ENCODE measurements at regions not wholly inside any gene's neighbourhood (a gene's known extent, or its start where the extent isn't known, plus 50 kb on each side); places are given as distances from the start of the nearest gene placed in this dataset.

- TF ChIP-seq CTCF (IDR thresholded peaks at IDR 0.05; ENCODE audit: insufficient read depth, low read length, poor library complexity, severe bottlenecking), result no peak
- H3K9me2 ChIP-seq (replicated peaks; ENCODE audit: insufficient read depth, low read length), result no peaks in the 10 kb centered on the region
- peaks cover 10% of the 10 kb centered on the region; the same call in 1 of the 2 replicates for H3K9me3 ChIP-seq (ENCODE audit: insufficient read depth, low read length)
- H3K27me3 ChIP-seq (ENCODE audit: low read length), result no peaks in the 10 kb centered on the region
- H2AFZ ChIP-seq (ENCODE audit: low read depth, low read length, severe bottlenecking), result peak overlapping the region; percentile 9
- no peak overlapping the region for H3K27ac ChIP-seq (ENCODE audit: low read depth, low read length)
- H3K36me3 ChIP-seq (ENCODE audit: low read length), result no peaks in the 10 kb centered on the region
- H3K9ac ChIP-seq (ENCODE audit: low read length), result no peak overlapping the region
- H3K4me2 ChIP-seq (ENCODE audit: low read depth, low read length, poor library complexity, severe bottlenecking), result no peak overlapping the region
- H3K79me2 ChIP-seq (ENCODE audit: insufficient read depth, low read length), result no peaks in the 10 kb centered on the region
- no peak overlapping the region for H3K4me3 ChIP-seq (ENCODE audit: insufficient read depth, low read length, poor library complexity, severe bottlenecking)
- no peaks in the 10 kb centered on the region for H4K20me1 ChIP-seq (ENCODE audit: low read depth, low read length)
- H3F3A ChIP-seq (ENCODE audit: insufficient read depth), result no peaks in the 10 kb centered on the region
Measured at GRCh38 chr13:61756031-61756430, 340.4 kb upstream of the PCDH20 start.

- H3K9ac ChIP-seq (ENCODE audit: low read length), result no peak overlapping the region
- no peak overlapping the region for H3K27ac ChIP-seq (ENCODE audit: low read depth, low read length)
- H3K79me2 ChIP-seq (ENCODE audit: insufficient read depth, low read length), result no peaks in the 10 kb centered on the region
- H3K27me3 ChIP-seq (ENCODE audit: low read length), result no peaks in the 10 kb centered on the region
- H3K9me3 ChIP-seq (ENCODE audit: insufficient read depth, low read length), result no peaks in the 10 kb centered on the region; the same call in 1 of the 2 replicates
- no peak overlapping the region for H2AFZ ChIP-seq (ENCODE audit: low read depth, low read length, severe bottlenecking)
- no peak overlapping the region for H3K4me3 ChIP-seq (ENCODE audit: insufficient read depth, low read length, poor library complexity, severe bottlenecking)
- H3K9me2 ChIP-seq (replicated peaks; ENCODE audit: insufficient read depth, low read length), result no peaks in the 10 kb centered on the region
- H3K4me2 ChIP-seq (ENCODE audit: low read depth, low read length, poor library complexity, severe bottlenecking), result no peak overlapping the region
- H4K20me1 ChIP-seq (ENCODE audit: low read depth, low read length), result no peaks in the 10 kb centered on the region
- no peaks in the 10 kb centered on the region for H3F3A ChIP-seq (ENCODE audit: insufficient read depth)
- H3K36me3 ChIP-seq (ENCODE audit: low read length), result no peaks in the 10 kb centered on the region
- TF ChIP-seq EZH2phosphoT487 (conservative IDR thresholded peaks at IDR 0.05; ENCODE audit: low read length), result no peak
- no peak for TF ChIP-seq CTCF (IDR thresholded peaks at IDR 0.05; ENCODE audit: insufficient read depth, low read length, poor library complexity, severe bottlenecking)
Measured at GRCh38 chr13:61751039-61751438, 335.4 kb upstream of the PCDH20 start.

GRCh38 chr13:61738236-61738750 is 322.6 kb upstream of the PCDH20 start:
- TF ChIP-seq EZH2phosphoT487 (conservative IDR thresholded peaks at IDR 0.05; ENCODE audit: low read length), result no peak
- TF ChIP-seq CTCF (IDR thresholded peaks at IDR 0.05; ENCODE audit: insufficient read depth, low read length, poor library complexity, severe bottlenecking), result no peak
- Histone ChIP-seq H3K36me3 (ENCODE audit: low read length) (no peaks in the 10 kb centered on the region), H3K27ac (ENCODE audit: low read depth, low read length) (no peak overlapping the region), H3K79me2 (ENCODE audit: insufficient read depth, low read length) (no peaks in the 10 kb centered on the region), H2AFZ (ENCODE audit: low read depth, low read length, severe bottlenecking) (peak overlapping the region; percentile 40), H3K27me3 (ENCODE audit: low read length) (no peaks in the 10 kb centered on the region), H4K20me1 (ENCODE audit: low read depth, low read length) (no peaks in the 10 kb centered on the region), H3K4me2 (ENCODE audit: low read depth, low read length, poor library complexity, severe bottlenecking) (no peak overlapping the region), H3F3A (ENCODE audit: insufficient read depth) (no peaks in the 10 kb centered on the region), H3K4me3 (ENCODE audit: insufficient read depth, low read length, poor library complexity, severe bottlenecking) (no peak overlapping the region), H3K9me2 (replicated peaks; ENCODE audit: insufficient read depth, low read length) (no peaks in the 10 kb centered on the region), H3K9ac (ENCODE audit: low read length) (no peak overlapping the region), H3K9me3 (ENCODE audit: insufficient read depth, low read length) (no peaks in the 10 kb centered on the region)

All from SU-DHL-6 (cell line).